Muscle layer of colon (tissue), 2 donors: ENCODE measurements at regions not wholly inside any gene's neighbourhood (a gene's known extent, or its start where the extent isn't known, plus 50 kb on each side); places are given as distances from the start of the nearest gene placed in this dataset.
"Not testable (repeated sequence)": the region's sequence is repeated elsewhere in the genome, so short reads cannot be mapped to it uniquely, and the experiment has no call there.

Source experiments
- H3K27ac ChIP-seq: one replicate; pipeline ENCODE4 v1.7.0; 2013; ENCODE audit warnings: low read depth, mild to moderate bottlenecking, low read length, moderate library complexity
- H3K27me3 ChIP-seq, 2 donors: one replicate each; pipeline ENCODE4 v1.7.0; 2013; ENCODE audit warnings: low read length in 2 of 2, mild to moderate bottlenecking in 2 of 2; ENCODE audit not compliant: insufficient read depth in 2 of 2, control insufficient read depth in 1 of 2
- H3K36me3 ChIP-seq: one replicate; pipeline ENCODE4 v1.7.0; 2013; ENCODE audit warnings: mild to moderate bottlenecking, low read length; ENCODE audit not compliant: insufficient read depth
- H3K4me1 ChIP-seq: one replicate; pipeline ENCODE4 v1.7.0; 2013; ENCODE audit warnings: mild to moderate bottlenecking, low read length; ENCODE audit not compliant: insufficient read depth
- H3K4me3 ChIP-seq, 2 donors: one replicate each; pipeline ENCODE4 v1.7.0; 2013; ENCODE audit warnings: low read length in 2 of 2, low read depth in 1 of 2, mild to moderate bottlenecking in 1 of 2, moderate library complexity in 1 of 2
- H3K9ac ChIP-seq: one replicate; pipeline ENCODE4 v1.7.0; 2013; ENCODE audit warnings: low read length
- H3K9me3 ChIP-seq: one replicate; pipeline ENCODE4 v1.7.0; 2013; ENCODE audit warnings: mild to moderate bottlenecking, low read length
- donor health status: abdominal sarcoma.
- donor health status: Adenocarcinoma of cecum.

DNA sequence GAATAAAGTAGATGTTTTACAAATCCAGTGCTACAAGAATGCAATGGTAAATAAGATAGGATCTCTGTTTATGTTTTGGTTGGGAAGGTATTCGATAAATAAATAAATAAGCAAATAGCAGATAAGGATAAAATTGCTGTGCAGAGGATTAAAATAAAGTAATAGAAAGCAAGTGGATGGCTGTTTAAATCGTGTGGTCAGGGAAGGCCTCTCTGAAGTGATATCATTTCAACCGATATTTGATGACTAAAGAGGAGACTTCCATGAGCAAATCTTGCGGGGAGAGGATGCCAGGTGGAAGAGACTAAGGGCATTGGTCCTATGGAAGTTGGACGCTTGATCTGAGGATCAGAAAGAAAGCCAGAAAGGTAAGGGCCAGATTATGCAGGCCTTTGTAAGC is 92.0 kb upstream of the CCN2 start:
- no peak overlapping the region for H3K27ac ChIP-seq
- no peaks in the 10 kb centered on the region for H3K4me1 ChIP-seq
- no peaks in the 10 kb centered on the region for H3K9me3 ChIP-seq
- no peaks in the 10 kb centered on the region for H3K36me3 ChIP-seq
- no peaks in the 10 kb centered on the region for H3K27me3 ChIP-seq
- H3K4me3 ChIP-seq, result no peak overlapping the region
- no peak overlapping the region for H3K9ac ChIP-seq

DNA sequence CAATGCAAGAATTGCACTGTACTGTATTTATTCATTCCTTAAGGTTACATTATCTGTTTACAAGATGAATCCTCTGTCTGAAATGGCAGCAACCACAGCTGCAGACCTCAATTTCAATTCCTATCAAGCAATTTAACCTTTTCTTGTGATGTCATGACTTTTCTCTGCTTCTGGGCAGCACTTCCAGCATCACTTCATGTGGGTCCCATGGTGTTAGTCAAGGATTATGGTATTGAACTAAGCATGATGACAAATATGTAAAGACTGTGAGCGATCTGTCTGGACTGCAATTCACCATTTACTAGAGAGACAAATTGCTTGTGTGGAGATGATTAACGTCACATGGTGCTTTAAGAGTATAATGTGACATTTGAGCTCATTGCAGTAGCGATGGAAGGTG is 90.5 kb upstream of the CCN2 start:
- Histone ChIP-seq H3K9me3 (no peaks in the 10 kb centered on the region), H3K36me3 (no peaks in the 10 kb centered on the region), H3K9ac (no peak overlapping the region), H3K4me1 (no peaks in the 10 kb centered on the region), H3K4me3 (no peak overlapping the region), H3K27ac (no peak overlapping the region), H3K27me3 (no peaks in the 10 kb centered on the region)

DNA sequence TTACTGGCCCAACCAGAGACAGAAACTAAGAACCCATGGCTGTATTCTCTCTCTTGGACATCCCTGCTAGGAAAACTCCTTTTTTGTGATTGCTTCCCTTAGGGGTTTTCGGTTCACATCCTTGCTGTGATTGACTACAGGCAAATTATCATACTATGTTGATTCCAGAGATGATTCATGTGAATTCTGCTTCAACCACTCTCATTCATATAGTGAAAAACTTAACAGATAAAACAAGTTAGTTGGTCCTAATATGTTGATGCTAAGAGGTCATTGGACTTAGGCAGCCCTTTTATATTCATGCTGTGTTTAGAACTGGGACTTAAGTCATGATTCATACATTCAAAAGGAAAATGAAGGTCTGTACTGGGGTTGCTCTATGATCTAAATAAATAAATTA is 76.9 kb upstream of the CCN2 start:
- no peak overlapping the region for H3K27ac ChIP-seq
- H3K9me3 ChIP-seq, result no peaks in the 10 kb centered on the region
- no peaks in the 10 kb centered on the region for H3K4me1 ChIP-seq
- H3K9ac ChIP-seq, result no peak overlapping the region
- H3K27me3 ChIP-seq, result no peaks in the 10 kb centered on the region
- H3K36me3 ChIP-seq, result no peaks in the 10 kb centered on the region
- H3K4me3 ChIP-seq, result no peak overlapping the region

DNA sequence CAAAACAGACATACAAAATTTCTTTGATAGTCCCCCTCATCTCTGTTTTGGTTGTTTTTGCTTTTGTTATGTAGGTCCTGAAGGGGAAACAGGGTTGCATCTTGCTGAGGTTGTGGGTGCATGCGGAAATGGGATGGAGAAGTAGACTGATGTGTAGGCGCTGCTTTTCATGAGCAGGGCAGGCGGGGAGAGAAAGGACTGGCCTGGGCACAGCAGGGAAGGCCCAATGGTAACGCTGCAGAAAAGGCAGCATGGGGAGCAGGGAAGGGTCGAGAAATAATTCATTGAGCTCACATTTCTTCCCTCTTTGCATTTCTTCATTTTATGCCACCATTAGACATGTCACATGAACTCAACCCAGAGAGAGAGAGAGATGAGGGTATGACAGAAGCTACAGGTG is 74.3 kb upstream of the CCN2 start:
- Histone ChIP-seq H3K9ac (no peak overlapping the region), H3K4me1 (peaks cover 15% of the 10 kb centered on the region), H3K36me3 (no peaks in the 10 kb centered on the region), H3K4me3 (no peak overlapping the region), H3K9me3 (no peaks in the 10 kb centered on the region), H3K27ac (no peak overlapping the region), H3K27me3 (no peaks in the 10 kb centered on the region)

DNA sequence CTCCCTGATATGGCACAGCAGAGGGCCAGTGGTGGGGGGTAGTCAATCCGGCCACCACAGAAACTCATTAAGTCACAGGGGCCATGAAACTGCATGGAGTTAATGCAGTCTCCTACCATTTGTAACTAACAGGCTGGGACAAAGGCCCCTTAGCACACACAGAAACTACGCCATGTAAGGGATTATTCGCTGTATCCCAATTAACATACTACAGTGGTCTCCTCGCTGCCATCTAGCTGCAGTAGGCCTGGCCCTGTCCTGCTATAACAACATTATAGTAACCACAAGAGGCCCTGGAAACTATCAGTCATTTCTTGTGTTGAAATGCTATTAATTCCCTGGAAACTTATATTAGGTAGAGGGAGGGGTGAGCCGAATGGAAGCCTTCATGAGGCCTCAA is 72.3 kb upstream of the CCN2 start:
- Histone ChIP-seq H3K4me3 (no peak overlapping the region), H3K36me3 (no peaks in the 10 kb centered on the region), H3K4me1 (peaks cover 26% of the 10 kb centered on the region), H3K27me3 (no peaks in the 10 kb centered on the region), H3K27ac (no peak overlapping the region), H3K9me3 (no peaks in the 10 kb centered on the region), H3K9ac (no peak overlapping the region)

DNA sequence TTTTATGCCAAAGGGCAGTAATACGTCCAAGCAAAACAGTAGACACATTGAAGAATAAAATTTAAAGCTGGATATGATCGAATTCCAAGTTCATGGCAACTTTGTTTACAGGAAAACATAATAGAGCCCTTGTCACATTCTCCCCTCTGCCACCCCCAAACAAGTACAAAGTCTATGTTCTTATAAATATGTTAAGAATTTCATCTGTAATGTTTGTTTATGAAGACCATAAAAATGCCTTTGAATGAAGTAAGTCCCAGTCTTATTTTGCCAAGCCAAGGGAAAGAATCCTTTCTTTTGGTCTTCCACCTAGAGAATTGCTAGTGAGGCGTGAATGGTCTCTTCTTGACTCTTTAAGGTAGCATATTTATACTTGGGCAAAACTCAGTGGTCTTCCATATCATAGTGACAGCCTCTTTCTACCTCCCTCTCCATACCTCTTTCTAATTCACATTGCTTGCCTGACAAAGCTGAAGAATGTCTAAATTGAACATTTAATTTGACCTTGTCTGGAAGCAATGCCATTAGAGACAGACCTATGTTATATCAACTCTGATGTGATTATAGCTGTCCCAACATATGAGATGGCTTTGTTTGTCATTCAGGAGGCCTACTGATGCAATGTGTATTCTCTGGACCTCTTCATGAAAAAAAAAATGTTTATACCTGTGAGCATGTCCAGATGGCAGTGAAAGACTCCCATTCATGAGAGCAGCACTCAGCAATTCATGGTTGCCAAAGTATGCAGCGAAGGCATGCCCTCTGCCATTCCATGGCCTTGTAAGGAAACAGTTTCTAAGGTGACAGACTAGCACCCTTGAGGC is 70.6 kb upstream of the CCN2 start:
- H3K4me1 ChIP-seq, result peaks cover 26% of the 10 kb centered on the region
- no peak overlapping the region for H3K9ac ChIP-seq
- no peak overlapping the region for H3K27ac ChIP-seq
- no peak overlapping the region for H3K4me3 ChIP-seq
- no peaks in the 10 kb centered on the region for H3K9me3 ChIP-seq
- no peaks in the 10 kb centered on the region for H3K36me3 ChIP-seq
- no peaks in the 10 kb centered on the region for H3K27me3 ChIP-seq

DNA sequence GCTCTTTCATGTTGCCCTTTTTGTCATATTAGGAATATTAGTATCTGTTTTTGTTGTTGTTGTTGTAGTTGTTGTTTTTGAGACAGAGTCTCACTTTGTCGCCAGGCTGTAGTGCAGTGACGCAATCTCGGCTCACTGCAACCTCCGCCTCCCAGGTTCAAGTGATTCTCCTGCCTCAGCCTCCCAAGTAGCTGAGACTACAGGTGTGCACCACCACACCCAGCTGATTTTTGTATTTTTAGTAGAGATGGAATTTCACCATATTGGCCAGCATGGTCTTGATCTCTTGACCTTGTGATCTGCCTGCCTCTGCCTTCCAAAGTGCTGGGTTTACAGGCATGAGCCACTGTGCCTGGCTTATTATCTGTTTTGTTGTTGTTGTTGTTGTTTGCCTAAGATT is 69.7 kb upstream of the CCN2 start:
- H3K36me3 ChIP-seq, result not testable (repeated sequence)

DNA sequence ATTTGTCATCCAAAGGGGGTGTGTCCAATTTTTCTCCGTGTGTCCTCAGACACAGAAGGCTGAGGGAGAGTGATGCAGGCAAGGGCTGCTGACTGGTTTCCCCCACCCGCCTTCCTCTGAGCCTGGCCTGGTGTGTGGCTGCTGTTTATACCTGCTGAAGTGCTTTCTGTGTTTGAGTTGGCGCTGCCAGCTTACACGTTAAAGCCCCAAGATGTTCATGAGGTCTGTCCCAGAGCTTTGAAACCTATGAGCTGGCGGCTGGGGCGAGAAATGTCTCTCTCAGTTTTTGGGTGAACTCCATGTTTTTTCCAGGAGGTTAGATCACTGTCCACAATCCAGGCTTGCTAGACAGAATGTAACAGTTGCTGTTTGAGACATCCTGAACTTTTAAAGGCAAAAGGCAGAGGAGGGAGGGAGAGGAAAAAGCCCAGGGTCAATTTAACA is 69.0 kb upstream of the CCN2 start:
- no peak overlapping the region for H3K4me3 ChIP-seq
- no peak overlapping the region for H3K9ac ChIP-seq
- H3K27ac ChIP-seq, result peak overlapping the region; percentile 84

More for the DNA sequence above, 69.7 kb upstream of the CCN2 start:
- not testable (repeated sequence) for H3K9me3 ChIP-seq, H3K4me3 ChIP-seq, H3K27me3 ChIP-seq, H3K9ac ChIP-seq, H3K27ac ChIP-seq
- H3K4me1 ChIP-seq, result peaks cover 26% of the 10 kb centered on the region

DNA sequence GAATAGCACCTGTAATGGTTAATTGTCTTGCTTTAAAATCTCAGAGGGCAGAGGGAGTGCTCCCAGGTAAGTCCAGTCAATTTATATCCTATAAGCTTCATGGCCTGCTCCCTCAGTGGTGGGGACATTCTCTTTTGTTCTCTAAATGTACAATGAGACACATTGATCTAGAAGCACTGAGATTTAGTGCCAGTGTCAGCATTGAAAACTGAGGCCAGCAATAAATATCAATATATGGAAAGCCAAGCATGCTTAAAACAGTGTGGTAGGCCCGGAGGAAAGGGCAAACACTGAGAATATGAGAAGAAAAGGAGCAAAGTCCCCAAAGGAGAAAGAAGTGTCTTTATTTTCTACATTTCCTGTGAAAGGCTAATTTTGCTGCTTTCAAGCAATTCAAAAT is 68.4 kb upstream of the CCN2 start:
- Histone ChIP-seq H3K9ac (no peak overlapping the region), H3K4me3 (no peak overlapping the region), H3K4me1 (peaks cover 26% of the 10 kb centered on the region), H3K27me3 (no peaks in the 10 kb centered on the region), H3K9me3 (no peaks in the 10 kb centered on the region), H3K36me3 (no peaks in the 10 kb centered on the region), H3K27ac (peak overlapping the region; percentile 84)

More for the DNA sequence above, 69.0 kb upstream of the CCN2 start:
- no peaks in the 10 kb centered on the region for H3K27me3 ChIP-seq
- H3K36me3 ChIP-seq, result no peaks in the 10 kb centered on the region
- no peaks in the 10 kb centered on the region for H3K9me3 ChIP-seq
- H3K4me1 ChIP-seq, result peaks cover 26% of the 10 kb centered on the region

DNA sequence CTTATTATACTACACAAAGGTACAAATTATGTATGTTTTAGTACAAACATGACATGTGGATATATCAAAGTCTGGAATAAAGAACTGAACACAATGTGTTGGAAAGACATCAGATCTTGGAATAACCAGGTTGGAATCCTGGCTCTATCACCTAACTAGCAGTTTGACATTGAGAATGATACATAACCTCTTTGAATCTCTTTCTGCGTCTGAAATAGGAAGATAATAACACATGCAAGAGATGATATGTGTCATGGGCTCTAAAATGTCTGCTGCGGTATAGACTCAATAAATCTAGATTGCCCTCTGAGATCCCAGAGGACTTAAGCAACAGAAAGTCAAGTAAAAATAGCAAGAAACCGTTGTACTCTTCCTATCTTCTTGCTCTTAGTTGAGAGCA is 66.8 kb upstream of the CCN2 start:
- H3K9me3 ChIP-seq, result no peaks in the 10 kb centered on the region
- H3K27me3 ChIP-seq, result no peaks in the 10 kb centered on the region
- H3K9ac ChIP-seq, result no peak overlapping the region
- no peak overlapping the region for H3K27ac ChIP-seq
- no peak overlapping the region for H3K4me3 ChIP-seq
- no peaks in the 10 kb centered on the region for H3K36me3 ChIP-seq
- peaks cover 26% of the 10 kb centered on the region for H3K4me1 ChIP-seq

DNA sequence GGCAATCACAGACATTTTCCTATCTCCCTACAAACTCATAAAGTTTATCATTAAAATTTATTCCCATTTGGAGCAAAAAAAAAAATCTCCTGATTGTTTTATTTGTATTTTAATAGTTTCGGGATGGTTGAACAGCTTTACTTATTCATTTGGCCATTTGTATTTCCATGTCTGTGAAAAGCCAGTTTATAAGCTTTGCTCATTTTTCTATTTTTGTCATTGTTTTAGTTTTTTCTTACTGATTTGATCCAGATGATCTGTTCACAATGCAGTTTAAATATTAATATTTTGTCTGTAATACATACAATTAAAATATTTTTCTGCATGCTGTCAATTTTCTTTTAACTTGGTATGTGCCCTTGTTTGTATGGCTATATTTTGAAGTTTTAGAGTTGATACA is 65.2 kb upstream of the CCN2 start:
- Histone ChIP-seq H3K4me3 (no peak overlapping the region), H3K9me3 (no peaks in the 10 kb centered on the region), H3K27ac (no peak overlapping the region), H3K36me3 (no peaks in the 10 kb centered on the region), H3K9ac (no peak overlapping the region), H3K27me3 (no peaks in the 10 kb centered on the region), H3K4me1 (peaks cover 27% of the 10 kb centered on the region)

DNA sequence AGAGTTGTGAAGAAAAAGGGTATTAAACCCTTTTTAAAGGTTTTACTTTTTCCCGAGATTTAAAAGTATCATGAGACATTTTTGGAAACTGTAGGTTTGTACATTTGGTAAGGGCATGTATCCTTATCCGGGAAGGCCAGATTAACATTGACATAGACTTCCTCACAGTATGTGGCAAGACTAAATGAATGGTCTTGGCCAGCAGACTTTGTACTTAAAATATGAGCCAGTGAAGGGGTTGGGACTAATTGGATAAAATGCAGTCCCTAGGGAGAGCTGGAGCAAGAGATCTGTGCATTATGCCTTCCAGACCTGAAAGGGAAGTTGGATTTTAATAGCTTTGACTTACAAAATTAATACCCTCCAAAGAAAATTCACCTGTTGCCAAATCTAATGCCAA is 60.4 kb upstream of the CCN2 start:
- H3K4me3 ChIP-seq, result no peak overlapping the region
- no peak overlapping the region for H3K9ac ChIP-seq
- peak overlapping the region; percentile 27 for H3K27ac ChIP-seq
- H3K27me3 ChIP-seq, result no peaks in the 10 kb centered on the region
- H3K36me3 ChIP-seq, result no peaks in the 10 kb centered on the region
- no peaks in the 10 kb centered on the region for H3K9me3 ChIP-seq
- H3K4me1 ChIP-seq, result peaks cover 23% of the 10 kb centered on the region
